Nephron progenitor cell (in vitro differentiated cells): ENCODE measurements at regions not wholly inside any gene's neighbourhood (a gene's known extent, or its start where the extent isn't known, plus 50 kb on each side); places are given as distances from the start of the nearest gene placed in this dataset.

Experiments
- DNase-seq: peaks from one replicate; pipeline ENCODE4 v3.0.0; 2021
- H3K27ac Mint-ChIP-seq: 2 replicates; pipeline ENCODE4 v1.8.0; 2021; ENCODE audit warnings: mild to moderate bottlenecking, moderate library complexity, mixed read lengths
- H3K27me3 Mint-ChIP-seq: 2 replicates; pipeline ENCODE4 v1.8.0; 2021; ENCODE audit warnings: mild to moderate bottlenecking, low read depth, mixed read lengths; ENCODE audit not compliant: poor library complexity
- H3K36me3 Mint-ChIP-seq: 2 replicates; pipeline ENCODE4 v1.8.0; 2021; ENCODE audit warnings: low read depth, mixed read lengths
- H3K4me1 Mint-ChIP-seq: 2 replicates; pipeline ENCODE4 v1.8.0; 2021; ENCODE audit warnings: mixed read lengths
- H3K4me3 Mint-ChIP-seq: 2 replicates; pipeline ENCODE4 v1.8.0; 2021; ENCODE audit warnings: mild to moderate bottlenecking, moderate library complexity, mixed read lengths
- H3K9me3 Mint-ChIP-seq: 2 replicates; pipeline ENCODE4 v1.8.0; 2021; ENCODE audit warnings: mild to moderate bottlenecking, moderate library complexity, mixed read lengths
- CTCF ChIP-seq: fragments of 200-600 bp; sonication (generic); IDR thresholded peaks from 2 replicates; pipeline ENCODE4 v1.5.0; 2021; ENCODE audit warnings: antibody characterized with exemption

DNA sequence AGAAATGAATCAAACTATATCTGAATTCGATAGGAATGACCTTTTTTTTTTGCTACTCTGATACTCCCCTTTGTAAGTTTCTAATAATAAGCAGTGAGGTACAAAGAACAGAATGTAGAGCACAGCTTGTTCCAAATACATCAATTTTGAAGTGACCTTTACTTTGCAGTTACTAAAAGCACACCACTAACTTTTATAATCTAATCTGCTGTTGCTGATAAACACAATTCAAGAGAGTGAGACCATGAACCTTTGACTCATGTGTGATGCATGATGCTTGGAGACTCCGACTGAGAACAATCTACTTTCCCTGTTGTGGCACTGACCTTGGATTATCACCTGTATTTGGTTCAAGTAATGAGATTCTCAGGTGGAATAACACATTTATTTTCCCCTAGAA is 91.6 kb upstream of the GNPDA2 start:
- no peak for TF ChIP-seq CTCF
- peaks cover under 1% of the 10 kb centered on the region for H3K9me3 Mint-ChIP-seq

DNA sequence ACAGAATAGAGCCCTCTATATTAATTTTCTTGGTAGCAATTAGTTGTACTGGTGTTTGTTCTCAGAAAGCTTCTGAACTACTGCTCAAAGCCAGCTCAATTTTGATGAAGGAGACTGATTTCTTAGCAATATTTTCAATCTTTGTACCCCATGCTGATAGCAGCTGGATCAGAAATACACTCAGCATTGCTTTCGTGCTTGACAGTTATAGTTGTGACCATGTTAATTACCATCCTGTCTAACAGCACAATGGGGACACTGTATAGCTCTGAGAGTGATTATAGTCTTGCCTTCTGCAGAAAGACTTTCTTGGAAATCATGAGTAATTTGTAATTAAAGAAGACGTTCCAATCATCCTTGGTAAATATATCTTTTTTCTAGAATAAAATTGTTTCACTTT is 79.7 kb upstream of the GNPDA2 start:
- Mint-ChIP-seq H3K4me3 (no peak overlapping the region), H3K9me3 (no peaks in the 10 kb centered on the region), H3K4me1 (no peaks in the 10 kb centered on the region)

More for the DNA sequence above, 91.6 kb upstream of the GNPDA2 start:
- Mint-ChIP-seq H3K27ac (no peak overlapping the region), H3K4me1 (no peaks in the 10 kb centered on the region), H3K36me3 (no peaks in the 10 kb centered on the region), H3K27me3 (no peaks in the 10 kb centered on the region), H3K4me3 (no peak overlapping the region)
- DNase-seq = no peak

DNA sequence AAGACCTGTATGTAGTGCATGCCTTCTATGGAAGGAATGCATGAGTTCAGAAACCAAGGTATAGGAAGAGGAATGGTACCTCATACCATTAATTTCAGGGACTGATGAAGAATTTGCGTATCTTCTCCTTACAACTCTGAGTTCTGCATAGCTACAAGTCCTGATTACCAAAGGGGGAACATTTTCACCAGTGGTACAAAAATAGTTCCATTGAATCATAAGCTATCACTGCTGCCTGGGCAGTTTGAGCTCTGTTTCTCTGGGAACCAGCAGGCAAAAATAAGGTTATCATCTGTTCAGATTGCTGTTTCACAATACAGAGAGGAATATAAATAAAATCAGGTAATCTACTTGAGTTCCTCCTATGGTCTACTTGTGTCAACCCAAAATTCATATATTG is 77.9 kb upstream of the GNPDA2 start:
- no peak for TF ChIP-seq CTCF
- H3K27me3 Mint-ChIP-seq = no peaks in the 10 kb centered on the region

More for the DNA sequence above, 79.7 kb upstream of the GNPDA2 start:
- Mint-ChIP-seq H3K27me3 (no peaks in the 10 kb centered on the region), H3K36me3 (no peaks in the 10 kb centered on the region), H3K27ac (no peak overlapping the region)
- DNase-seq = no peak
- TF ChIP-seq CTCF = no peak

DNA sequence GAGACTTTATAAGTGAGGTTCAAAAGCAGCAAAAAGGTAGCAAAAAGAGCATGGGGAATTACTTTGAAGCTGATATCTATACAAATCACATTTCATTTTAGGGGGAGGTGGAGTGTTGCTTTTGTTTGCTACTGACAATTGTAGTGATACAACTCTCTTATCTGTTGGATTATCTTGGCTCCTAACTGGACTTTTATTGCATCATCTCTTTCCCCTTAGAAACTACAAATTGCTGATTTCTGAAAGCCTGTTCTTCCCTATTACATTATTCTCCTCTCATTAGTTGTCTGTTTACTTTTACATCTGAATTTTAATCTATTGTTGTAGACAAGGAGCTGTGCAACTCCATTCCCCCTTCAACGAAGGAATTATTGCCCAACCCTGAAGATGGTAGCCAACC is 75.0 kb upstream of the GNPDA2 start:
- Mint-ChIP-seq H3K36me3 (no peaks in the 10 kb centered on the region), H3K4me1 (no peaks in the 10 kb centered on the region), H3K9me3 (peaks cover 29% of the 10 kb centered on the region), H3K4me3 (no peak overlapping the region), H3K27me3 (no peaks in the 10 kb centered on the region), H3K27ac (no peak overlapping the region)
- no peak for TF ChIP-seq CTCF
- DNase-seq = no peak

More for the DNA sequence above, 77.9 kb upstream of the GNPDA2 start:
- no peak overlapping the region for H3K27ac Mint-ChIP-seq
- no peak overlapping the region for H3K4me3 Mint-ChIP-seq
- H3K36me3 Mint-ChIP-seq = no peaks in the 10 kb centered on the region
- no peak for DNase-seq
- no peaks in the 10 kb centered on the region for H3K4me1 Mint-ChIP-seq
- peaks cover 9% of the 10 kb centered on the region for H3K9me3 Mint-ChIP-seq

GRCh38 chr4:44791831-44792230 is 65.5 kb upstream of the GNPDA2 start:
- no peak overlapping the region for H3K27ac Mint-ChIP-seq
- TF ChIP-seq CTCF = no peak
- no peaks in the 10 kb centered on the region for H3K36me3 Mint-ChIP-seq
- no peak for DNase-seq
- peaks cover 6% of the 10 kb centered on the region for H3K9me3 Mint-ChIP-seq
- H3K4me3 Mint-ChIP-seq = no peak overlapping the region
- no peaks in the 10 kb centered on the region for H3K4me1 Mint-ChIP-seq
- H3K27me3 Mint-ChIP-seq = no peaks in the 10 kb centered on the region

GRCh38 chr4:44777115-44777514 is 50.8 kb upstream of the GNPDA2 start:
- no peak for DNase-seq
- H3K36me3 Mint-ChIP-seq = no peaks in the 10 kb centered on the region
- H3K27ac Mint-ChIP-seq = no peak overlapping the region
- no peak overlapping the region for H3K4me3 Mint-ChIP-seq
- no peaks in the 10 kb centered on the region for H3K4me1 Mint-ChIP-seq
- no peaks in the 10 kb centered on the region for H3K27me3 Mint-ChIP-seq
- TF ChIP-seq CTCF = no peak
- peaks cover 30% of the 10 kb centered on the region for H3K9me3 Mint-ChIP-seq
